ENCODE measurements at regions not wholly inside any gene's neighbourhood (a gene's known extent, or its start where the extent isn't known, plus 50 kb on each side); places are given as distances from the start of the nearest gene placed in this dataset.
A peak's percentile ranks its signal among the peaks of the same experiment; 100 is the strongest.
"Not testable (repeated sequence)": the region's sequence is repeated elsewhere in the genome, so short reads cannot be mapped to it uniquely, and the experiment has no call there.

DNA sequence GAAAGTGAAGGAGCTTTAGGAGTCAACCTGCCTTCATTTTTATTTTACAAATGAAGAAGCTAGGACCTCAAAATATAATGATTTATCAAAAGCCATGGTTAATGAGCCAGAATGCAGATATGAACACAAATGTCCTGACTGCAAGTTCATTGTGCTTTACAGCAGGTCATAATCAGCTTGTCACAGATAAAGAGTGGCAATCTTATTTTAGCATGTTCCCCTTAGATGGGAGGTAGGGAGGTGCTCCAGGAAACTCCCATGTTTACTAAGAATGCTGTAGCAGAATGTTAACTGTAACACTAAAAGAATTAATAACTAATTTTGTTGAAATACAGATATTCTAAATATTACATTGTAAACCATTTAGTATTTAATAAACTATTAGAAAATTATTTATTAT lies 165.0 kb upstream of the FOLH1 start:
- in situ Hi-C loops (cut with HindIII; ENCODE audit: extremely low pct_ligation_motif_present, low pct_unique_long_range_greater_than_20kb); CTCF ChIA-PET (ENCODE audit: low intra/inter-chr PET ratio, low total read pairs); FAIRE-seq; POLR2A ChIA-PET; H3K27ac ChIP-seq (ENCODE audit: extremely low read length, insufficient read depth, low read length); ATAC-seq; H3K4me1 ChIP-seq (ENCODE audit: insufficient read depth, low read length); H4K20me1 ChIP-seq (ENCODE audit: insufficient read depth, low read length); H3K36me3 ChIP-seq (replicated peaks in 1 of 2; ENCODE audit: control insufficient read depth in 1 of 2, insufficient read depth in 2 of 2, low read length in 2 of 2); H2AFZ ChIP-seq (ENCODE audit: low read length); H3K27me3 ChIP-seq (ENCODE audit: control insufficient read depth in 1 of 2, insufficient read depth in 2 of 2, low read length in 2 of 2); H3K9me3 ChIP-seq (ENCODE audit: low read length); H3K9ac ChIP-seq (ENCODE audit: insufficient read depth, low read depth, low read length); intact Hi-C loops (cut with micrococcal nuclease; ENCODE audit: unreplicated experiment); H3K4me3 ChIP-seq (replicated peaks in 1 of 3; ENCODE audit: insufficient read depth in 1 of 3, low read depth in 2 of 3, low read length in 3 of 3); BruUV-seq (replicated peaks); H3K79me2 ChIP-seq (ENCODE audit: insufficient read depth, low read length); DNase-seq (ENCODE audit: low spot score); H3K4me2 ChIP-seq (ENCODE audit: low read depth, low read length): not testable (repeated sequence)

DNA sequence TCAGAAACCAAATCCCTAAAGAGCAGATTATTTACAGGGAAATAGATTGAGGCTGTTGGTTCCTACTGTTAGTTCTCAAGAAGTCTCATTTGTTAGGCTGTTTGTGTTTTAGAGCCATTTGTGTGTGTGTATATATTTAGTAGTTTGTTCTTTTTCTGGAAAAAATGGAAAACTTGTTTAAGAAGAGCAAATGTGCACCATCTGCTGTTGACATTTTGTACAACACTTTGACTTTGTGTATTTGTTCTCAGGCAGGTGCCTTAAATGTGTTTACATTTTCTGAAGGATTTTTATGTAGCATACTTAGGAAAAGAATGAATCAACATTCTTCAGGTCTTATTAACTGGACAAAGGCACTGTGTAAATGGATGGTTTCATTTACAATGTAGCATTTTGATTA lies 163.7 kb upstream of the FOLH1 start:
- POLR2A ChIA-PET; H3K27me3 ChIP-seq (ENCODE audit: control insufficient read depth in 1 of 2, insufficient read depth in 2 of 2, low read length in 2 of 2); H3K4me3 ChIP-seq (replicated peaks in 1 of 3; ENCODE audit: insufficient read depth in 1 of 3, low read depth in 2 of 3, low read length in 3 of 3); H3K4me2 ChIP-seq (ENCODE audit: low read depth, low read length); ATAC-seq; H3K36me3 ChIP-seq (replicated peaks in 1 of 2; ENCODE audit: control insufficient read depth in 1 of 2, insufficient read depth in 2 of 2, low read length in 2 of 2); BruUV-seq (replicated peaks); H3K4me1 ChIP-seq (ENCODE audit: insufficient read depth, low read length); H4K20me1 ChIP-seq (ENCODE audit: insufficient read depth, low read length); DNase-seq (ENCODE audit: low spot score); H3K9ac ChIP-seq (ENCODE audit: insufficient read depth, low read depth, low read length); in situ Hi-C loops (cut with HindIII; ENCODE audit: extremely low pct_ligation_motif_present, low pct_unique_long_range_greater_than_20kb); intact Hi-C loops (cut with micrococcal nuclease; ENCODE audit: unreplicated experiment); H3K27ac ChIP-seq (ENCODE audit: extremely low read length, insufficient read depth, low read length); H3K79me2 ChIP-seq (ENCODE audit: insufficient read depth, low read length); H3K9me3 ChIP-seq (ENCODE audit: low read length); H2AFZ ChIP-seq (ENCODE audit: low read length): not testable (repeated sequence)
- CTCF ChIA-PET (ENCODE audit: low intra/inter-chr PET ratio, low total read pairs): interaction anchor here (1.2 kb wide), 1 partner anchor 143 kb away, joined by 3 read pairs; no protein-coding TSS in a partner anchor
- FAIRE-seq: peak; percentile 52

DNA sequence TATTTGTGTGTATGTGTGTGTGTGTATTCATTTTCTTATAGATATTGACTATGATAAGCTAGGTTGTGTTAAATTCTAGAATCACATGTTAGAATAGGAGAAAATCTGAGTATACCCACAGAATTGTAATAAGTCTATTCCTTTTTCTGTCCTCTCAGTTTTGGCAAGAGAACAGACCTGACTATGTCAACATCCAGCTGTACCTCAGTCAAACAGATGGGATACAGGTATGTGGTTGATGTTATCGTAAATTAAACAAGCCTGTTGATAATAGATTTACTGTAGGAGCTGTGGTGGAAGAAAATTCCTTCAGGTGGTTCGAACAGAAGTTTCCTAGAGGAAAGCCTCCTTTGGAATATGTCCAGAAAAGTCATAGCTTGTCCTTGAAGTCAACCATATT lies 160.2 kb upstream of the FOLH1 start:
- BruUV-seq (replicated peaks); in situ Hi-C loops (cut with HindIII; ENCODE audit: extremely low pct_ligation_motif_present, low pct_unique_long_range_greater_than_20kb); H3K9ac ChIP-seq (ENCODE audit: insufficient read depth, low read depth, low read length); H3K36me3 ChIP-seq (replicated peaks in 1 of 2; ENCODE audit: control insufficient read depth in 1 of 2, insufficient read depth in 2 of 2, low read length in 2 of 2); ATAC-seq; POLR2A ChIA-PET; H2AFZ ChIP-seq (ENCODE audit: low read length); H3K9me3 ChIP-seq (ENCODE audit: low read length); CTCF ChIA-PET (ENCODE audit: low intra/inter-chr PET ratio, low total read pairs); DNase-seq (ENCODE audit: low spot score); H3K27me3 ChIP-seq (ENCODE audit: control insufficient read depth in 1 of 2, insufficient read depth in 2 of 2, low read length in 2 of 2); H3K4me2 ChIP-seq (ENCODE audit: low read depth, low read length); H4K20me1 ChIP-seq (ENCODE audit: insufficient read depth, low read length); H3K79me2 ChIP-seq (ENCODE audit: insufficient read depth, low read length); H3K4me3 ChIP-seq (replicated peaks in 1 of 3; ENCODE audit: insufficient read depth in 1 of 3, low read depth in 2 of 3, low read length in 3 of 3); intact Hi-C loops (cut with micrococcal nuclease; ENCODE audit: unreplicated experiment); H3K4me1 ChIP-seq (ENCODE audit: insufficient read depth, low read length); FAIRE-seq; H3K27ac ChIP-seq (ENCODE audit: extremely low read length, insufficient read depth, low read length): not testable (repeated sequence)
- WGBS (ENCODE audit: low lambda C conversion rate): 0% methylated on average over 2 of the region's 2 CpGs

Measured in HepG2 (cell line).